GM18519 (cell line): ENCODE measurements at regions not wholly inside any gene's neighbourhood (a gene's known extent, or its start where the extent isn't known, plus 50 kb on each side); places are given as distances from the start of the nearest gene placed in this dataset.
"Not testable (repeated sequence)": the region's sequence is repeated elsewhere in the genome, so short reads cannot be mapped to it uniquely, and the experiment has no call there.

Source experiments
- ATAC-seq: cut with Tn5 transposase; IDR thresholded peaks from one replicate; pipeline ENCODE4 v1.9.1; 2021; ENCODE audit warnings: mild to moderate bottlenecking, moderate library complexity; ENCODE audit not compliant: unreplicated experiment, low FRiP score

DNA sequence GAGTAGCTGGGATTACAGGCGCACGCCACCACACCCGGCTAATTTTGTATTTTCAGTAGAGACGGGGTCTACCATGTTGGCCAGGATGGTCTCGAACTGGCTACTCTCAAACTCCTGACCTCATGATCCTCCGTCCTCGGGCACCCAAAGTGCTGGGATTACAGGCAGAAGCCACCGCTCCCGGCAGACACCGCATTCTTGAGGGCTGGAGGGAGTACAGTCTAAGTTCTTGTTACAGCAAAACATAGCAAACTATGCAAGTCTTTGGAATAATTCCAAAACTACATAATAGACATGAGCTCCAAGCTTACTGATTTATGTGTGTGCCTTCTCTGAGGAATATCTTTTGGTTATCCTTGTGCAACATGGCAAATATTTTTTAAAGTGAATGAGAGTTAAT lies 299.1 kb upstream of the ZNF658 start:
- ATAC-seq: not testable (repeated sequence)

DNA sequence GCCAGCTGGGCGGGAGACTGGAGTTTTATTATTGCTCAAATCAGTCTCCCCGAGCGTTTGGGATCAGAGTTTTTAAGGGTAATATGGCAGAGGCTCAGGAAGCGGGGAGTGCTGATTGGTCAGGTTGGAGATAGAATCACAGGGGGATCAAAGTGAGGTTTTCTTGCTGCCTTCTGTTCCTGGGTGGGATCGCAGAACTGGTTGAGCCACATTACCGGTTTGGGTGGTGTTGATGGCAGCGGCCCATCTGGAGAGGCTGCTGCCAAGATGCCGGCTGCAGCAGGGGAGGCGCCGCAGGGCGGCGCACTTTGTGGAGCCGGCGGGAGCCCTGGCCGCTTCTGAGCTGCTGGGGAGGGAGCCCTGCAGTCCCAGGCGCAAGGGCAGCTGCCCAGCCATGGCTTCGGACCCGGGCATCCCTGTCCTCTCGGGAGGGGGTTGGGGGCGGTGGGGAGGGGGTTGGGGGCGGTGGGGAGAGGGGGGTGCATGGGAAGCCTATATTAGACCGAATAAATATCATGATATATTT lies 268.9 kb upstream of the ZNF658 start:
- not testable (repeated sequence) for ATAC-seq

DNA sequence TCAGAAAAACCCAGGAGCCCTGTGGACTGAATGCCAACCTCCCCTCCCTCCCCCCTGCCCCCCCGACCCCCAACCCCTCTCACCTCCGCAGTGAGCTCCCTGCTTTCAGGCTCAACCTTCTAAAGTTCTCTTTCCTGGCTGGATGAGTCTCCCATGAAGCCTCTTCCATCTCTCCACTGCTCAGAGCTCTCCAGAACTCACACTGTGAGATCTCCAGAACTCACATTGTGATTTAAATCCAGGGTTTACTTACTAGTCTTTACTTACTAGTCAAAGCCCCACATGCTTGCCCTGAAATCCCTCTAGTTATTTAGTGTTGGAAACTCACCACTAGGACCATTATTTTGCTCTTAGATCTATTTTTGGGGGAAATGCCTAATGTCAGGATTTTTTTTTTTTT lies 252.8 kb upstream of the ZNF658 start:
- not testable (repeated sequence) for ATAC-seq

DNA sequence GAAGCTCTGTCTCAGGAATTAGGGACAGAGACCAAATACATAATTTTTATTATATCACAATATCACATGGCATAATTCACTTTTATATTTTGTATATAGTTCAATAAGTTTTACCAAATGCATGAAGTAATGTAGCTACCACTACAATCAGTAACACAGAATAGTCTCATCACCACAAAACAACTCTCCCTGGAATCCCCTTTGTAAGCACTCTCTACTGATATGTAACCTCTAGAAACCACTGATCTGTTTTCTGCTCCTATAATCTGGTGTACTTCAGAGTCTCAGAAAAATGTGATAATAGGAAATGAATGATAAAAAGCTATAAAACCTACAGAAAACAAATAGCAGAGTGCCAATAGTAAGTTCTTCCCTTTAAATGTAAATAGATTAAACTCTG lies 210.3 kb upstream of the ZNF658 start:
- not testable (repeated sequence) for ATAC-seq

DNA sequence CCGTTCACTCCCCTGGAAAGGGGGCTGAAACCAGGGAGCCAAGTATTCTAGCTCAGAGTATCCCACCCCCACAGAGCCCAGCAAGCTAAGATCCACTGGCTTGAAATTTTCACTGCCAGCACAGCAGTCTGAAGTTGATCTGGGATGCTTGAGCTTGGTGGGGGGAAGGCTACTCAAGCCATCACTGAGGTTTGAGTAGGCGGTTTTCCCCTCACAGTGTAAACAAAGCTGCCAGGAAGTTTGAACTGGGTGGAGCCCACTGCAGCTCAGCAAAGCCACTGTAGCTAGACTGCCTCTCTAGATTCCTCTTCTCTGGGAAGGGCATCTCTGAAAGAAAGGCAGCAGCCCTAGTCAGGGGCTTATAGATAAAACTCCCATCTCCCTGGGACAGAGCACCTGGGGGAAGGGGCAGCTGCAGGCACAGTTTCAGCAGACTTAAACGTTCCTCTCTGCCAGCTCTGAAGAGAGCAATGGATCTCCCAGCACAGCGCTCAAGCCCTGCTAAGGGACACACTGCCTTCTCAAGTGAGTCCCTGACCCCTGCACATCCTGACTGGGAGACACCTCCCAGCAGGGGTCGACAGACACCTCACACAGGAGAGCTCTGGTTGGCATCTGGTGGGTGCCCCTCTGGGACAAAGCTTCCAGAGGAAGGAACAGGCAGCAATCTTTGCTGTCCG lies 204.8 kb upstream of the ZNF658 start:
- not testable (repeated sequence) for ATAC-seq

DNA sequence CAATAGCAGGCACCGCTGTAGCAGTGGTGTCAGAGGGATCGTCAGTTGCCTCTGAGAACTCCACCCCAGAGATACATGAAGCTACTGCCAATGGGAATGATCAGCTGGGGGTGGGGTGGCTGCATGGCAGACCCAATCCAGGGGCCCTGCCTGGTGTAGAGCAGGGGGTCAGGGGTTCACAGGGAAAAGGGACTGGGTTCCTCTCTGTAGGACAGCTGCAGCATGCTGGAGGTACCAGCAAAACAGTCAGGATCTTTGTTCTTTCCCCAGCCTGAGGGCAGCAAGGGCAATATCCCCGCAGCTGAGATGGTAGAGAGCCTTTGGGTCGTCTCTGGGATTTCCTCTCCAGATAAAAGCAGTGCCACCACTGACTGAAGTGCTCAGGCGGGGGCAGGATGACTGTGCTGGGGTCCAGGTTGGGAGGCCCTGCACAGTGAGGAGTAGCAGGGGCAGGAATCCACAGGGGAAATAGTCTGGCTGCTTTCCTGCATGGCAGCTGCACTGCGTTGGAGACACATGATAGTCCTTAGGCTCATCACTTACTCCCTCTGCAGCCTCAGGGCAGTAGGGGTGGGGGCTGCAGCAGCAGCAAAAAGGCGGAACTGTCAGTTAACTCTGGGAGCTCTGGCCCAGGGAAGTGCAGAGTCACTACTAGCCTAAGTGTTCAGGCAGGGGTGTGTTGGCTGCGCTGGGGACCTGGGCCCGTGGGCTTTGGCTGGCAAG lies 203.0 kb upstream of the ZNF658 start:
- ATAC-seq: not testable (repeated sequence)

DNA sequence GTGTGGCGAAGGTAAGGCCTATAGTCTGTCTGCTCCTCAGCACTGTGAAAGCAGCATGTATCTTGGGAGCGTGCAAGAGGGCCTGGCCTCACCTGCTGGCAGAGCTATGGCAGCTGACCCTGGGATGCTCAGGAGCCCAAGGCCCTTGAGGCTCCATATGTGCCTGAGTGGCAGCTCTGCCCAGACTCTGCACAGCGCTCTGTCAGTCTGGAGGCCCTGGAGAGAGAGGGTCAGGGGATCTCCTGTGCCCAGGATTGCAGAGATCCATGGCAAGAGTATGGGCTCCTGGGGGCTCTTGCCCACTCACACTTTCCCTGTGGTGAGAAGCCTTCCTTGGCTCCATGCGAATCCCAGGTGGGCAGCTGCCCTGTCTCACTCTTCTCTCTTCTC lies 202.5 kb upstream of the ZNF658 start:
- ATAC-seq: not testable (repeated sequence)

DNA sequence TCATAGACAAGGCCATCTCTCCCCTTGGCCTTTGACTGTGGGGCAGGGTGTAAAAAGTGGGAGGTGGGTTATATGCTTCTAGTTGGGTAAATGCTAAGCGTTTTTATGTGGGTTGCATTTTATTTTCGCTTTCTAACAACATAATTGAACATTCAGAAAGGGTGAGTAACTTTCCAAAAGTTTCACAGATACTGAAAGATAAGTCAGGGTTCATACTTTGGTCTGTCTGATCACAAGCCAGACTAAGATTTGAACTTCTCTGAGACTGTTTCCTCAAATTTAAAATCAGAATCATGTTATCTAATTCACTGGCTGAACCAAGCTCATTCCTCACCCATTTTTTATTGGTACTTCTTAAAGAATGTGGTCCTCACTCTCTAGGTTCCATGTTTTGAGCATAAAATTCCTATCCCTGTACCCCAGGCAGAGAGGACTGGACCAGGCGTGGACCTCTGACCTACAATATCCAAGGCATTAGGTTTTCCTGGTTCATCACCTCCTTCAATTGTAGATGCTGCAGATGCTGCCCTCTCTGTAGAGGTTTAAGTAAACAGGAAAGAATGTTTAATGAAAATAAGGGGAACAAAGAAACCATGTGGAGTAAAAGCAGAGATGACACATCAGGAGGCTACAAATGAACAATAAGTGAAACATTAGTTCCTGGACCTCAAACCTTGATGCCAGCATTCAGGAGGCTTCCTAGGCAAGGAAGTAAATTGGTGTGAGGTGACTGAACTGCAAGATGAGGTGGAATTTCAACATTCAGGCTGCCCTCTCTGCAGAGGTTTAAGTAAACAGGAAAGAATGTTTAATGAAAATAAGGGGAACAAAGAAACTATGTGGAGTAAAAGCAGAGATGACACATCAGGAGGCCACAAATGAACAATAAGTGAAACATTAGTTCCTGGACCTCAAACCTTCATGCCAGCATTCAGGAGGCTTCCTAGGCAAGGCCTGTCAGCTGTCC lies 198.8 kb upstream of the ZNF658 start:
- ATAC-seq: not testable (repeated sequence)

DNA sequence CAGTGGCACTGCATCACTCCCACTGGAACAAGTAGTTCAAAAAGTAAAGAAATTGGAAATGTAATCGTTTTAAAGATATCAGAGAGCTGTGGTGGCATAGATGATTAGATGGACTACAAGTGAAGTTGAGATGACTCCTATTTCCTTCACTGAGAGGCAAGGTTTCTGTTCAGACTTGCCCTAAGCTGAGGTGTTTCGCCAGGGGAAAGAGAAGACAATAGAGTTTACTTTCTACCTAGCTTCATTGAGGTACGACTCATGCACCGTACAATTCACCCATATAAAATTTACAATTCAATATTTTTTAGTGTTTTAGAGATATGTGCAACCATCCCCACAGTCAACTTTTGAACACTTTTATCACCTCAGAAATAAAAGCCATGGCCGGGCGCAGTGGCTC lies 189.0 kb upstream of the ZNF658 start:
- not testable (repeated sequence) for ATAC-seq

DNA sequence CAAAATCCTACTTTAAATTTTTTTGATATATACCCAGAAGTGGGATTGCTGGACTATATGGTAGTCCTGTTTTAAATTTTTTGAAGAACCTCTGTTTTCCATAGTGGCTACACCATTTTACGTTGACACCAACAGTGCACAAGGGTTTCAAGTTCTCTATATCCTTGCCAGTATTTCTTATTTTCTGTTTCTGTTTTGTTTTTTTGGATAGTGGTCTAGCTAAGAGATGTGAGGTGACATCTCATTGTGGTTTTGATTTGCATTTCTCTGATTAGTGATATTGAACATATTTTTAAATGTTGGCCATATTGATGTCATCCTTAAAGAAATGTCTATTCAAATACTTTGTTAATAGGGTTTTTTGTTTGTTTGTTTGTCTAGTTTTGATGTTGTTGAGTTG lies 187.7 kb upstream of the ZNF658 start:
- peak; percentile 74 for ATAC-seq

DNA sequence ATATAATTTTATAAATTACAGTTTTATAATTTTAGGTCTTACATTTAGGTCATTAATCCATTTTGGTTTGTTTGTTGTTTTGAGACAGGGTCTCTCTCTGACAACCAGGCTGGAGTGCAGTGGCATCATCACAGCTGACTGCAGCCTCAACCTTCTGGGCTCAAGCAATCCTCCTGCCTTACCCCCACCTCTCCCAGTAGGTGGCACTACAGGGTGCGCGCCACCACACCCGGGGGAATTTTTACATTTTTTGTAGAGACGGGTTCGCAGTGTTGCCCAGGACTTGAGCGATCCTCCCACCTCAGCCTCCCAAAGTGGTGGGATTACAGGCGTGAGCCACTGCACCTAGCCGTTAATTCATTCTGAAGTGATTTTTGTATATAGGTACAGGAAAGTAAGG lies 187.0 kb upstream of the ZNF658 start:
- peak; percentile 39 for ATAC-seq

DNA sequence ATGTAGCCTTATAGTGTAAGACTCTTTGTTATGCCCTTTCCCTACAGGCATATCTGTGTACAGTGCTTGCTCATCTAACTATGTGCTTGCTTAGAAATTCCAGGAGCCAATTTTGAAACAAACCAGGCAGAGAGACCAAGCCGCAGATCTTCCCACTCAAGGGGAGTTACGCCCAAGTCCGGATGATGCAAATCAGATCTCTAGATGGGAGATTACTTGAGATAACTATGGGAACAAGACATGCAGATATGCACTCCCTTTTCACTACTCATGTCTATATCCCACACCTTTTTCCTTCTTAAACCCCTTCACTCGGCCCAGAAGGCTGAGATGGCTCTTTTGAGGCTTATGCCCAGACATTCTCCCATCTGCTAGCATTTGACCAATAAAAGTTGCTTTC lies 179.7 kb upstream of the ZNF658 start:
- not testable (repeated sequence) for ATAC-seq

DNA sequence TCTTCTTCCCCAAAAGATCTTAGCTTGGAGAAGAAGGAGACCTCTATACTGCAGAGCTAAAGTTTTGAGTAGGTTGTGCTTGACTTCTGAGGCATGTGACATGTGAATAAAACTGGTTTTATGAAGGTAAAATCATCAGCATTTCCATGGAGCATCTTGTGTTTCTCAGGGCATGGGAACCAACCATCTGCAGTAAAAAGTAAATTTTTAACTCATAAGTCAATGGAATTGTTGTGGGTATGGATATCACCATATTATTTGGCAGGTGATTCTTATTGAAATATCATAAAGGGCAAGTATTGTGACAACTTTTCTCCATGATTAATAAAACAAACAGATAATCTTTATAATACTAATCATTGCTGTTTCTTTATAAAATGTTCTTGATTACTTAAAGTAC lies 173.0 kb upstream of the ZNF658 start:
- not testable (repeated sequence) for ATAC-seq

DNA sequence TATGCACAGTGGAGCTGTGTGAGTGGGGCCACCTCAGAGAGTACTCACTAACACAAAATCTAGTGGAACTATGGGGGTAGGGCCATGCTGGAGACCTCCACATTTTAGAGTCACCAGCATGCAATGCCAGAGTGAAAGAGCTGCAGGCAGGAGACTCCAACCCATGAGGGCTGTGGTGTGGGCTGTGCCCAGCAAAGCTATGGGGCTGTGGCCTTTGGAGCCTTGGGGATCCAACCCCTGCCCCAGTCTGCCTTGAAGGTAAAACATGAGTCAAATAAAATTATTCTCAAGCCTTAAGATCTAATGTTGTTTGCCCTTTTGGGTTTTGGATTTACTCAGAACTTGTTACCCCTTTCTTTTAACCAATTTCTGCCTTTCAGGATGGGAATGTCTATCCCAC lies 163.8 kb upstream of the ZNF658 start:
- not testable (repeated sequence) for ATAC-seq

DNA sequence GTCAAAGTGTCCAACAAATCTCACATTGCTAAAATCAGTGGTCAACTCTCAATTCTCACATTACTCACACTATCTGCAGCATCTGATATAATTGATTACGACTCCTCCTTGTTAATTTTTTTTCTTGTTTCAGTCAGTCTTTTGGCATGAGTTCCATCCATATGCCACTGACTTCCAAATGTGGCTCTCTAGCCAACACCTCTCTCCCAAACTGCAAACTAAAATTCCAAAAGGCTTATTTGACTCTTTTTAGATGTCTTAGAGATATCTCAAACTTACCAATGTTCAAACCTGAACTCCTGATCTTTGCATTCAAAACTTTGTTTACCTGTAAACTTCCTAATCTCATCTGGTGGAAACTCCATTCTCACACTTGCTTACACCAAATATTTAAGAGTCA lies 162.1 kb upstream of the ZNF658 start:
- ATAC-seq: not testable (repeated sequence)

DNA sequence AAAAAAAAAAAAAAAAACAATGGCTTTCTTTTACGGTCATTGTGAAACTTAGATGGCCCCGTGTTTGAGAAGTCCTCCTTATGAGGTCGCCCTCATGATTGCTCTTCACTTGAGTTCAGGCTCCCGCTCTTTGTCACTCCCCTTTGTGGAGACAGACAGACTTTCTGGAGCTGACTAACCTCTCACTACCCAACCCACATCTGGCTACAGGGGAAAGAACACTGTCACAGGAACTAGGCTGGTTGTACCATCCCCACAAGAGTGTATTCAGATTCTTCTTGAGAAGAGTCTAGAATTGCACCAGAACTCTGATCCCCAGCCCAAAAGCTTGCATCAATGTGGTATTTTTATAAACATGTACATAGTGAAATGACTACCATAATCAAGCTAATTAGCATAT lies 160.4 kb upstream of the ZNF658 start:
- ATAC-seq: not testable (repeated sequence)

DNA sequence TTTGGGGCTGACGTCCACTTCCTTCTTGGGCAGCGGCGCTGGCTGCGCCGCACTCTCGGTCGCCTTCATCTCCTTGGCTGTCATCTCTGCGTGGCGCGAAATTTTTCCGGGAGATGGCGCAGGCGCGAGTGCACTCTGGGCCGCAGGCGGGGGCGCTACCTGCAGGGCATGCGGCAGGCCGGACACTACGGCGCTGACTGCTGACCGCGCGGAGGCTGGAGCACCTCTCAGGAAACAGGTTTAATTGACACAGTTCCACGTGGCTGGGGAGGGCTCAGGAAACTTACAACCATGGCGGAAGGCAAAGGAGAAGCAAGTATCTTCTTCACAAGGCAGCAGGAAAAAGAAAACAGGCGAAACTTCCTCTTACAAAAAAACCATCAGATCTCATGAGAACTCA lies 154.7 kb upstream of the ZNF658 start:
- not testable (repeated sequence) for ATAC-seq

DNA sequence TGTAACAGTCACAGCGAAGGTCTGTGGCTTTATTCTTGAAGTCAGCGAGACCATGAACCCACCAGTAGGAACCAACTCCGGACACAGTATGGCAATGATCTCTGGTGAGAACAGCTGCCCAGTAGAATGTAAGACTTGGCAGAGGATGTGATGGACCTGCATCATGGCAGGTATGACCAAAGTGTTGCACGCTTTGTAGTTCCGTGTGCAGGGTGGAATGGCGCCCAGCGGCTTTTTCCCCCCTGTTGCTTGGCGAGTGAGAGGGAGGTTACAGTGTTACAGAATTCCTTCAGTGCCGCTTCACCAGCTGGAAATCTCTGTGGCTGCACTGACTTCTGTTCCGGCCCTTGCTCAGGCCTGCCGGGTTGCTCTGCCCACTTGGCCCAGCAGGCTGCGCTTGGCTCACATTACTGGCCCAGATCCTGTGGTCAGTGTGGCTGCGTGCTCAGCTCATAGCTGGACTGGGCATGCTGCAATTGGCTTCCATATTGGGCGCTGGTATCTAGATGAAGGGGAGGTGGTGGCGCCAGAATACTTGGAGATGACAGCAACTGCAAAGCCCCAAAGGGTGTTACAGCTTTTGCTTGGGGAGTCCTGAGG lies 148.1 kb upstream of the ZNF658 start:
- ATAC-seq: not testable (repeated sequence)

DNA sequence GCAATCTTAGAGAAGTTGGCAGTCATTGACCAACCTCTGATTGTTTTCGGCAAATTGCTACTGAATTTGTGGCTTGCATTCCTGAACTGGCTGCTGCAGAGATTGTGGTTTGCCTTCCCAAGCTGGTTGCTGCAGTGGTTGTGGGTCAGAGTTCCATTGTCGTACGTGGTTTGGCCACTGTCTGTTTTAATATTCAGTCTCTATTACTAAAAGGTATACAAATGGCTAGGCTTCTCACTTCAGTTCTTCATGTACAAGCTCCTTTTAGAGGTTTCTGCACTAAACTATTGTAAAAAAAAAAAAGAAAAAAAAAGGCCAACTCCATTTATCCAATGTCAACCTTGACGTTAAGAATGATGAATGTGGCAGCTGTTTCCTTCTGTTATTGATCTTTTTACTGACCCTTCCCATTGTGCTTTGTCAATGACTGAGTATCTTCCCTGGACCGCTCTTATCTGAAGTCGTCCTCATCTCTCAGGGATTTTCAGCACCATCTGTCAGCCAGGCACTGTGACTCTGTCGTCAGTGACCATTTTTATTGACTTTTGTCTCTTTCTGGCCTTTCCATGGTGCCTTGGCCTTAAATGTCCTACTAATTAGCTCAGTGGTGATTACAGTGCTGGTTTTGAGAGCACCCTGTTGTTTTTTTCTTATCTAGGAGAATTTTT lies 140.6 kb upstream of the ZNF658 start:
- not testable (repeated sequence) for ATAC-seq
